ENCODE measurements at regions not wholly inside any gene's neighbourhood (a gene's known extent, or its start where the extent isn't known, plus 50 kb on each side); places are given as distances from the start of the nearest gene placed in this dataset.

DNA sequence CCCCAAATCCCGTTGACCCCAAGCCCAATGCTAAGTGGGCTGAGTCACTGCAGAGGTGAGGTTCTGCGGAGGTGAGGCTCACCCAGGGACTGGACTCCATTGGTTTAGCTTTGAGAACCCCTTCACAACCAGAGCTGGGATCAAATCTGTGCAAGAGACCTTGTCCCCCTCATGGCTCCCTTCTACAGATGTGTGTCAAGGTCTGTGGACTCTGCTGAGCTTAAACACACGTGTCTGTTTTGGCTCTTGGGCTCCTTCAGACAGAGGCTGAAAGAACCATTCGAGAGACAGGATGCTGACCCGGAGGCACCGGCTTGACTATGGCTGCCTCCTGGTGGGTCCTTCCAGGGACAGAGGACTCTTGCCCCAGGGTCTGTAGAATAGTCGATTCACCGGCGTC is 190.3 kb downstream of the LPIN1 start:
- H3K9me3 ChIP-seq, result no peaks in the 10 kb centered on the region
- H3K4me3 ChIP-seq, result no peak overlapping the region
- no peak for DNase-seq
- no peak overlapping the region for H3K27ac ChIP-seq
- no peaks in the 10 kb centered on the region for H3K36me3 ChIP-seq
- TF ChIP-seq, protein P1, sequence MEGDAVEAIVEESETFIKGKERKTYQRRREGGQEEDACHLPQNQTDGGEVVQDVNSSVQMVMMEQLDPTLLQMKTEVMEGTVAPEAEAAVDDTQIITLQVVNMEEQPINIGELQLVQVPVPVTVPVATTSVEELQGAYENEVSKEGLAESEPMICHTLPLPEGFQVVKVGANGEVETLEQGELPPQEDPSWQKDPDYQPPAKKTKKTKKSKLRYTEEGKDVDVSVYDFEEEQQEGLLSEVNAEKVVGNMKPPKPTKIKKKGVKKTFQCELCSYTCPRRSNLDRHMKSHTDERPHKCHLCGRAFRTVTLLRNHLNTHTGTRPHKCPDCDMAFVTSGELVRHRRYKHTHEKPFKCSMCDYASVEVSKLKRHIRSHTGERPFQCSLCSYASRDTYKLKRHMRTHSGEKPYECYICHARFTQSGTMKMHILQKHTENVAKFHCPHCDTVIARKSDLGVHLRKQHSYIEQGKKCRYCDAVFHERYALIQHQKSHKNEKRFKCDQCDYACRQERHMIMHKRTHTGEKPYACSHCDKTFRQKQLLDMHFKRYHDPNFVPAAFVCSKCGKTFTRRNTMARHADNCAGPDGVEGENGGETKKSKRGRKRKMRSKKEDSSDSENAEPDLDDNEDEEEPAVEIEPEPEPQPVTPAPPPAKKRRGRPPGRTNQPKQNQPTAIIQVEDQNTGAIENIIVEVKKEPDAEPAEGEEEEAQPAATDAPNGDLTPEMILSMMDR (IDR thresholded peaks at IDR 0.05), result no peak
- H3K27me3 ChIP-seq, result no peaks in the 10 kb centered on the region
- H3K4me1 ChIP-seq, result no peaks in the 10 kb centered on the region
- intact Hi-C loops (cut with DNase I; ENCODE audit: low total_unique reads), result no loop called here

DNA sequence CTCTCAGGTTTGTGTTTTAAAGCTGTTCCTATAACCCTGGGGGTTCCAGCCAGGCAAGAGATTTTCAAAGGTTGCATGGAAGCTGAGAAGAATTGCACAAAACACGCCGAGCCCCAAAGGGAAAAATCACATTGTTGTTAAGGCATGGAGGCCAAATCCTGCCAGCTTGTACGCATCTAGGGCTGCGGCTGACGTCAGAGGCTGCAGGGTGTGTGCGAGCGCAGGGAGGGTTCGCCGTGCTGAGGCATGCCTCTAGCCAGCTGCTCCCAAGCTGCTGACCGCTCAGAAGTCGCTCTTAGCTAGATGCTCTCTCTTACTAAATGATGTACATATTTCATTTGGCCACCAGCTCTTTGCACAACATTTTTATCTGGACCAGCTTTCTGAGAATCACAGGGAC is 191.8 kb downstream of the LPIN1 start:
- intact Hi-C loops (cut with DNase I; ENCODE audit: low total_unique reads), result no loop called here
- no peak for DNase-seq
- no peaks in the 10 kb centered on the region for H3K27me3 ChIP-seq
- H3K4me3 ChIP-seq, result no peak overlapping the region
- no peak overlapping the region for H3K27ac ChIP-seq
- TF ChIP-seq, protein P1 (IDR thresholded peaks at IDR 0.05), result no peak
- no peaks in the 10 kb centered on the region for H3K9me3 ChIP-seq
- no peaks in the 10 kb centered on the region for H3K36me3 ChIP-seq
- no peaks in the 10 kb centered on the region for H3K4me1 ChIP-seq

DNA sequence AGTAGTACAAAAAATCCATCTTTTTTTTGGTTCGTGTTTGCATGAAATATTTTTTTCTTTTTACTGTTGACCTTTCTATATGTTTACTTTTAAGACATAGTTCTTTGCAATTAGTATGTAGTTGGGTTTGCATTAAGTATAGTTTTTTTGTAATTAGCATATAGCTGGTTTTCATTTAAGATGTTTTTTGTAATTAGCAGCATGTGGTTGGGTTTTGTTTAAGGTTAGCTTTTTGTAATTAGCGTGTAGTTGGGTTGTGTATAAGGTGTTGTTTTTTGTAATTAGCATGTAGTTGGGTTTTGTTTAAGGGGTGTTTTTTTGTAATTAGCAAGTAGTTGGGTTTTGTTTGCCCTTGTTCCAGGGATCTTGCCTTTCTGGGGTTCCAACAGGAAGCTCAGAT is 193.1 kb downstream of the LPIN1 start:
- Histone ChIP-seq H3K9me3 (no peaks in the 10 kb centered on the region), H3K27me3 (no peaks in the 10 kb centered on the region), H3K27ac (no peak overlapping the region), H3K4me3 (no peak overlapping the region), H3K36me3 (no peaks in the 10 kb centered on the region), H3K4me1 (no peaks in the 10 kb centered on the region)
- TF ChIP-seq, protein P1 (IDR thresholded peaks at IDR 0.05), result no peak
- no peak for DNase-seq
- intact Hi-C loops (cut with DNase I; ENCODE audit: low total_unique reads), result no loop called here

DNA sequence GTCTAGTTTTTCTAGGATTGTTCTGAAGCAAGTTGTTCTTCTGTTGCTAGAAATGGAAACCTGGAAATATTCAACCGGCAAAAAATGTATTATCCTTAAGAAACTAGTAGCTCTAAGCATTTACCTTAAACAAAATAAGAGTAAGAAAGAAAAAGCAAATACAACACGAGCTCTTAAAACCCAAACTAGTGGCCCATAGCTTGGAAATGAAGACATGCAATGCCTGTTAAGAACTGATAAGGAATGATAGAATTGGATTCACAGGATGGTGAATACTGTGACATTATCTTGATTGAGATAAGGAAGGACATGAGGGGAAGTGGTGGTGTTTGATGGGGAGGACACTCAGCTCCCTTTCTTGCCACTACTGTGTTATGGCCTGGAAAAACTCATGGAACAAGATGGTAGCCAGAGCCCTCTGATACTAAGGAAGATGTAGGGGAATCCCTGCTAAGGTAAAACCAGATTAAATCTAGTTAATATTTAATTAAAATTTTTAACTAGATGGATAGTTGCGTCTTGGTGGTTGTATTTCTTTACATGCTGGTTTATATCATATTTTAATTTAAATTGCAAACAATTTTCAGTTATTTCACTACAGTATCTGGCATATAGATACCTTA is 193.8 kb downstream of the LPIN1 start:
- Histone ChIP-seq H3K4me3 (no peak overlapping the region), H3K27me3 (no peaks in the 10 kb centered on the region), H3K9me3 (no peaks in the 10 kb centered on the region), H3K27ac (no peak overlapping the region), H3K4me1 (no peaks in the 10 kb centered on the region), H3K36me3 (no peaks in the 10 kb centered on the region)
- intact Hi-C loops (cut with DNase I; ENCODE audit: low total_unique reads), result no loop called here
- no peak for DNase-seq
- TF ChIP-seq, protein P1 (IDR thresholded peaks at IDR 0.05), result no peak

DNA sequence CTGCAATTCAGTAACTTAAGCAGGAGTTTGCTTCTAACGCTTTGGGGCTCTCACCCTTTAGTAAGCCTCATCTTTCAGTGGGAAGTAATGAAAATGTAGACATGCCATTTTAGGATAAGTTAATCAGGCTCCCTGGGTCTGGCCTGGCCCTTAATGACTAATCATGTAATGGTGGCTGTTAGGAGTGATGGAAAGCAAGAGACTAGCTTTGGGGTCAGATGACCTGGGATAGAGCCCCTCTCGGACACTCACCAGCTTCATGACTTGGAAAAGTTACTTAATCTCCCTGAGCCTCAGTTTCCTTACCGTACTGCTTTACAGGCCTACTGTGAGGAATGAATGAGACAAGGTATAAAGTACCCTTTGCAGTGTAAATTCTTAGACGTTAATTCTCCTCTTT is 194.4 kb downstream of the LPIN1 start:
- Histone ChIP-seq H3K27me3 (no peaks in the 10 kb centered on the region), H3K4me3 (no peak overlapping the region), H3K9me3 (no peaks in the 10 kb centered on the region), H3K27ac (no peak overlapping the region), H3K36me3 (no peaks in the 10 kb centered on the region), H3K4me1 (no peaks in the 10 kb centered on the region)
- intact Hi-C loops (cut with DNase I; ENCODE audit: low total_unique reads), result no loop called here
- TF ChIP-seq, protein P1 (IDR thresholded peaks at IDR 0.05), result no peak
- no peak for DNase-seq

Data from tibial artery (tissue), 4 donors.